H1 (cell line): ENCODE measurements at regions not wholly inside any gene's neighbourhood (a gene's known extent, or its start where the extent isn't known, plus 50 kb on each side); places are given as distances from the start of the nearest gene placed in this dataset.
A peak's percentile ranks its signal among the peaks of the same experiment; 100 is the strongest.

Source experiments
- CTCF ChIA-PET: fragments of 300-600 bp; sonication (Branson Sonifier 250); formaldehyde crosslinking; loops from one replicate; lab custom pipeline; 2021; ENCODE audit not compliant: partially characterized antibody; lab: Charles Lee
- POLR2A ChIA-PET: fragments of 300-600 bp; sonication (Branson Sonifier 250); formaldehyde crosslinking; loops from one replicate; lab custom pipeline; 2021; ENCODE audit warnings: inconsistent platforms; ENCODE audit not compliant: partially characterized antibody; lab: Charles Lee
- DNase-seq, 2 experiments: peaks; one replicate each; pipeline versions ENCODE4 v3.0.0 to v3.0.0-alpha.2; 2010 to 2022; ENCODE audit warnings: low spot score in 2 of 2, low read depth in 1 of 2, mixed read lengths in 1 of 2
- FAIRE-seq: peaks from 2 replicates; lab custom pipeline; 2011; peaks lifted over from hg19 to GRCh38; lab: Jason Lieb, UNC
- H2AFZ ChIP-seq: 2 replicates; pipeline ENCODE4 v1.8.1; 2012; ENCODE audit warnings: low read length, inconsistent platforms
- H2AK5ac ChIP-seq: 2 replicates; pipeline ENCODE4 v1.6.1; 2013; ENCODE audit warnings: low read depth, low read length
- H2BK120ac ChIP-seq: replicated peaks from 2 replicates; pipeline ENCODE3; 2013; ENCODE audit warnings: low read depth, low read length, inconsistent platforms
- H2BK12ac ChIP-seq: 2 replicates; pipeline ENCODE4 v1.6.1; 2013; ENCODE audit warnings: low read depth, low read length
- H2BK15ac ChIP-seq: 2 replicates; pipeline ENCODE4 v1.6.1; 2013; ENCODE audit warnings: low read length
- H2BK20ac ChIP-seq: 2 replicates; pipeline ENCODE4 v1.6.1; 2013; ENCODE audit warnings: low read length
- H2BK5ac ChIP-seq: 2 replicates; pipeline ENCODE4 v1.6.1; 2013; ENCODE audit warnings: low read depth, low read length
- H3K14ac ChIP-seq: 2 replicates; pipeline ENCODE4 v1.6.1; 2013; ENCODE audit warnings: inconsistent platforms; ENCODE audit not compliant: insufficient read length
- H3K18ac ChIP-seq: 2 replicates; pipeline ENCODE4 v1.6.1; 2013; ENCODE audit warnings: low read length; ENCODE audit errors: extremely low read depth
- H3K23ac ChIP-seq: 2 replicates; pipeline ENCODE4 v1.6.1; 2013; ENCODE audit warnings: inconsistent platforms; ENCODE audit not compliant: insufficient read length
- H3K23me2 ChIP-seq: 2 replicates; pipeline ENCODE4 v1.6.1; 2013; ENCODE audit warnings: low read depth, low read length
- H3K27ac ChIP-seq: 2 replicates; pipeline ENCODE4 v1.6.1; 2011; ENCODE audit warnings: low read depth, low read length, inconsistent platforms
- H3K27me3 ChIP-seq, 4 experiments: replicated peaks in 1 of 4; 1 replicate in 1 of 4; 2 replicates in 3 of 4; pipeline versions ENCODE4 v1.6.1 to v1.8.1; 2011 to 2013; ENCODE audit warnings: low read length in 3 of 4, mild to moderate bottlenecking in 3 of 4, inconsistent platforms in 2 of 4, mixed read lengths in 2 of 4, moderate library complexity in 1 of 4; ENCODE audit not compliant: control insufficient read depth in 3 of 4, insufficient read depth in 3 of 4; ENCODE audit errors: extremely low read depth in 1 of 4
- H3K36me3 ChIP-seq, 4 experiments: 2 replicates each; pipeline versions ENCODE4 v1.6.1 to v1.8.1; 2011 to 2013; ENCODE audit warnings: mild to moderate bottlenecking in 4 of 4, low read length in 3 of 4, moderate library complexity in 2 of 4, control low read depth in 1 of 4, inconsistent platforms in 1 of 4; ENCODE audit not compliant: insufficient read depth in 4 of 4, control insufficient read depth in 2 of 4
- H3K4ac ChIP-seq: replicated peaks from 2 replicates; pipeline ENCODE3; 2013; ENCODE audit warnings: low read length, low read depth, mixed read lengths, inconsistent platforms; ENCODE audit not compliant: insufficient read length
- H3K4me1 ChIP-seq, 4 experiments: replicated peaks in 1 of 4; 1 replicate in 1 of 4; 2 replicates in 3 of 4; pipeline versions ENCODE4 v1.6.1 to v1.8.1; 2011 to 2013; ENCODE audit warnings: low read length in 3 of 4, inconsistent platforms in 2 of 4, mixed read lengths in 1 of 4; ENCODE audit not compliant: insufficient read depth in 4 of 4, control insufficient read depth in 3 of 4
- H3K4me2 ChIP-seq, 2 experiments: 2 replicates each; pipeline versions ENCODE4 v1.6.1 to v1.8.1; 2011 to 2013; ENCODE audit warnings: low read depth in 2 of 2, low read length in 2 of 2, control low read depth in 1 of 2, inconsistent platforms in 1 of 2, mild to moderate bottlenecking in 1 of 2; ENCODE audit not compliant: insufficient read depth in 1 of 2
- H3K4me3 ChIP-seq, 4 experiments: fragments of 200-600, 300-600 bp in 1 of 4; sonication (generic), shearing (Covaris generic), sonication (Bioruptor Twin) in 1 of 4; 2 replicates each; pipeline versions ENCODE4 v1.5.1 to v1.8.1; 2011 to 2016; ENCODE audit warnings: low read length in 4 of 4, low read depth in 3 of 4, control low read depth in 2 of 4, inconsistent platforms in 2 of 4, mild to moderate bottlenecking in 2 of 4, mixed read lengths in 1 of 4, moderate library complexity in 1 of 4; ENCODE audit not compliant: insufficient read depth in 2 of 4; ENCODE audit errors: extremely low read depth in 1 of 4
- H3K56ac ChIP-seq: replicated peaks from 2 replicates; pipeline ENCODE3; 2013; ENCODE audit warnings: low read depth, mild to moderate bottlenecking, mixed read lengths, low read length, inconsistent platforms; ENCODE audit not compliant: insufficient read length
- H3K79me1 ChIP-seq: 2 replicates; pipeline ENCODE4 v1.6.1; 2013; ENCODE audit warnings: low read depth, low read length, control low read depth
- H3K79me2 ChIP-seq, 2 experiments: 2 replicates each; pipeline versions ENCODE4 v1.6.1 to v1.8.1; 2012 to 2013; ENCODE audit warnings: low read length in 2 of 2, mild to moderate bottlenecking in 2 of 2, inconsistent platforms in 1 of 2; ENCODE audit not compliant: insufficient read depth in 2 of 2, control insufficient read depth in 1 of 2
- H3K9ac ChIP-seq, 4 experiments: replicated peaks in 1 of 4; 1 replicate in 1 of 4; 2 replicates in 3 of 4; pipeline versions ENCODE4 v1.6.1 to v1.8.1; 2011 to 2013; ENCODE audit warnings: low read depth in 3 of 4, low read length in 3 of 4, control low read depth in 2 of 4, mild to moderate bottlenecking in 2 of 4, moderate library complexity in 2 of 4, inconsistent platforms in 1 of 4; ENCODE audit errors: extremely low read depth in 1 of 4
- H3K9me3 ChIP-seq, 2 experiments: 2 replicates each; pipeline versions ENCODE4 v1.6.1 to v1.8.1; 2012 to 2013; ENCODE audit warnings: mild to moderate bottlenecking in 2 of 2, moderate library complexity in 2 of 2, control low read depth in 1 of 2, inconsistent platforms in 1 of 2, low read depth in 1 of 2, low read length in 1 of 2, mixed read lengths in 1 of 2; ENCODE audit not compliant: insufficient read depth in 2 of 2
- H4K20me1 ChIP-seq, 2 experiments: replicated peaks in 1 of 2; 2 replicates each; pipeline versions ENCODE3 to v1.8.1; 2011 to 2013; ENCODE audit warnings: inconsistent platforms in 2 of 2, low read length in 2 of 2, mild to moderate bottlenecking in 1 of 2; ENCODE audit not compliant: insufficient read depth in 2 of 2, control insufficient read depth in 1 of 2
- H4K5ac ChIP-seq: 2 replicates; pipeline ENCODE4 v1.6.1; 2013; ENCODE audit warnings: low read length, low read depth, mixed read lengths, inconsistent platforms; ENCODE audit not compliant: insufficient read length
- H4K8ac ChIP-seq: 2 replicates; pipeline ENCODE4 v1.8.0; 2013; ENCODE audit warnings: mild to moderate bottlenecking, moderate library complexity, low read length, inconsistent platforms; ENCODE audit not compliant: insufficient read depth; ENCODE audit errors: extremely low read depth
- H4K91ac ChIP-seq: replicated peaks from 2 replicates; pipeline ENCODE3; 2013; ENCODE audit warnings: low read length, mixed read lengths, inconsistent platforms; ENCODE audit not compliant: insufficient read length
- BACH1 ChIP-seq: IDR thresholded peaks from 2 replicates; pipeline ENCODE4 v1.6.1; 2012; ENCODE audit warnings: low read length, improper control_type of control experiment
- CHD1 ChIP-seq: IDR thresholded peaks from 2 replicates; pipeline ENCODE4 v1.6.1; 2012; ENCODE audit warnings: low read depth, low read length, improper control_type of control experiment
- JUN ChIP-seq: IDR thresholded peaks from 2 replicates; pipeline ENCODE4 v1.6.1; 2011; ENCODE audit warnings: low read depth, mild to moderate bottlenecking, improper control_type of control experiment, low read length
- RAD21 ChIP-seq, 2 experiments: IDR thresholded peaks in 1 of 2; conservative IDR thresholded peaks in 1 of 2; 2 replicates each; pipeline ENCODE4 v1.6.1; 2011; ENCODE audit warnings: low read depth in 2 of 2, low read length in 2 of 2, improper control_type of control experiment in 1 of 2, inconsistent platforms in 1 of 2, mild to moderate bottlenecking in 1 of 2, moderate library complexity in 1 of 2
- SAP30 ChIP-seq: fragments of 300-600 bp; sonication (generic); IDR thresholded peaks from 2 replicates; pipeline ENCODE4 v1.7.1; 2012; ENCODE audit warnings: low read length, moderate library complexity, mild to moderate bottlenecking, inconsistent platforms; ENCODE audit not compliant: insufficient read depth, insufficient replicate concordance
- SRF ChIP-seq: IDR thresholded peaks from 2 replicates; pipeline ENCODE4 v1.6.1; 2011; ENCODE audit warnings: mild to moderate bottlenecking, low read depth, low read length, moderate library complexity
- ZNF274 ChIP-seq: IDR thresholded peaks from 2 replicates; pipeline ENCODE4 v1.7.0; 2012; ENCODE audit warnings: low read length, borderline replicate concordance; ENCODE audit errors: extremely low read depth
- WGBS, 2 experiments: shearing (Covaris generic) in 1 of 2; methylation state at CpG; one replicate each; pipeline versions ENCODE4 v1.1.6 to v1.1.7; 2013 to 2015; ENCODE audit warnings: low lambda C conversion rate in 2 of 2, mixed read lengths in 2 of 2, inconsistent platforms in 1 of 2, low coverage in 1 of 2, missing lambda C conversion rate in 1 of 2; ENCODE audit not compliant: insufficient replicate concordance in 2 of 2, insufficient coverage in 1 of 2, insufficient read length in 1 of 2; ENCODE audit errors: extremely low coverage in 1 of 2, missing lambda C conversion rate in 1 of 2; 5-methylcytosine and 5-hydroxymethylcytosine counted together

GRCh38 chr2:43055086-43055912 lies 171.1 kb downstream of the ZFP36L2 start:
- Histone ChIP-seq H3K4me2 (no peak overlapping the region), H3K14ac (no peak overlapping the region), H3K56ac (no peak overlapping the region), H2BK120ac (no peak overlapping the region), H3K23me2 (no peaks in the 10 kb centered on the region), H3K18ac (no peak overlapping the region), H3K9me3 (no peaks in the 10 kb centered on the region), H3K23ac (no peak overlapping the region), H4K8ac (no peak overlapping the region), H2AK5ac (no peak overlapping the region), H2BK15ac (0 out of 2 replicates have a peak overlapping the region, but pooled peaks have one; percentile 61), H3K4me1 (peaks cover 7 to 18% (median 11%) of the 10 kb centered on the region in 4 experiments), H3K4ac (no peak overlapping the region), H3K9ac (no peak overlapping the region), H2BK20ac (no peak overlapping the region), H3K4me3 (no peak overlapping the region), H3K27ac (no peak overlapping the region), H2BK12ac (no peak overlapping the region), H4K5ac (no peak overlapping the region), H2BK5ac (no peak overlapping the region), H3K79me1 (no peaks in the 10 kb centered on the region), H2AFZ (no peak overlapping the region), H4K20me1 (no peaks in the 10 kb centered on the region), H3K27me3 (no peaks in the 10 kb centered on the region; a peak in 1 of 7 replicates), H3K79me2 (no peaks in the 10 kb centered on the region), H4K91ac (no peak overlapping the region), H3K36me3 (no peaks in the 10 kb centered on the region)
- TF ChIP-seq BACH1 = no peak
- TF ChIP-seq SAP30 = no peak
- no peak for TF ChIP-seq CHD1
- no peak for TF ChIP-seq JUN
- no peak for TF ChIP-seq RAD21 (IDR thresholded peaks at IDR 0.05 in 1 of 2, conservative IDR thresholded peaks at IDR 0.05 in 1 of 2; ENCODE audit: low read depth in 2 of 2, low read length in 2 of 2)
- no peak for TF ChIP-seq SRF
- no peak for TF ChIP-seq ZNF274
- no peak for FAIRE-seq
- WGBS, 2 experiments = 82% methylated on average over 15 of the region's 16 CpGs; no CpG with 5 or more reads in 1 of the 2 experiments
- POLR2A ChIA-PET = interaction anchor here (0.5 to 1.5 kb wide), 2 partner anchors 45 to 202 kb away, joined by 3 read pairs; no protein-coding TSS in a partner anchor
- CTCF ChIA-PET = interaction anchor here (0.6 to 1.4 kb wide), 11 partner anchors 8 to 522 kb away, joined by 3 to 4 read pairs (median 3); no protein-coding TSS in a partner anchor
- no peak for DNase-seq
